Aorta (tissue), 5 donors: ENCODE measurements at regions not wholly inside any gene's neighbourhood (a gene's known extent, or its start where the extent isn't known, plus 50 kb on each side); places are given as distances from the start of the nearest gene placed in this dataset.

ENCODE experiments used
- ATAC-seq: fragments of 200-7000 bp; cut with Tn5 transposase; one replicate; pipeline ENCODE4 v1.9.1; 2022; ENCODE audit warnings: moderate library complexity; ENCODE audit not compliant: low FRiP score
- DNase-seq, 2 donors: peaks; one replicate each; pipeline ENCODE4 v3.0.0-alpha.2; 2020
- H3K27ac ChIP-seq, 2 donors: one replicate each; pipeline ENCODE4 v1.5.1; 2013; ENCODE audit warnings: low read length in 2 of 2, mild to moderate bottlenecking in 2 of 2, moderate library complexity in 2 of 2, control low read depth in 1 of 2, inconsistent platforms in 1 of 2, low read depth in 1 of 2
- H3K27me3 ChIP-seq, 2 donors: one replicate each; pipeline ENCODE4 v1.6.1; 2013; ENCODE audit warnings: control low read depth in 1 of 2, low read length in 1 of 2, mild to moderate bottlenecking in 1 of 2, moderate library complexity in 1 of 2; ENCODE audit not compliant: insufficient read depth in 2 of 2, control insufficient read depth in 1 of 2
- H3K36me3 ChIP-seq, 2 donors: one replicate each; pipeline ENCODE4 v1.6.1; 2013; ENCODE audit warnings: control low read depth in 1 of 2, low read length in 1 of 2, mild to moderate bottlenecking in 1 of 2; ENCODE audit not compliant: insufficient read depth in 2 of 2, control insufficient read depth in 1 of 2
- H3K4me1 ChIP-seq, 2 donors: one replicate each; pipeline ENCODE4 v1.6.1; 2013; ENCODE audit warnings: low read length in 2 of 2, control low read depth in 1 of 2, mild to moderate bottlenecking in 1 of 2, moderate library complexity in 1 of 2; ENCODE audit not compliant: insufficient read depth in 2 of 2, control insufficient read depth in 1 of 2
- H3K4me3 ChIP-seq, 2 donors: one replicate each; pipeline ENCODE4 v1.5.1; 2013; ENCODE audit warnings: low read length in 2 of 2, control low read depth in 1 of 2, mild to moderate bottlenecking in 1 of 2
- H3K9me3 ChIP-seq: one replicate; pipeline ENCODE4 v1.6.1; 2013; ENCODE audit warnings: mild to moderate bottlenecking, low read length; ENCODE audit not compliant: control insufficient read depth
- WGBS, 2 donors: extraction: QIAGEN DNeasy Blood & Tissue Kit; methylation state at CpG; one replicate each; pipeline ENCODE4 v1.1.7; 2013; 5-methylcytosine and 5-hydroxymethylcytosine counted together
- intact Hi-C, 2 donors: fragments of 100-400 bp; cut with DNase I; formaldehyde crosslinking; loops; one replicate each; pipeline versions ENCODE4 v1.14.2 to v1.15.0; 2022
- donor health status: healthy with polysubstance abuse.
- donor health status: Bipolar disorder and iron deficiency.
- donor health status: DM: no; HTN: no; CAD: no.
- donor health status: DM: no; HTN: no; CAD: no.
- donor health status: DM: yes; HTN: yes; CAD: no.

DNA sequence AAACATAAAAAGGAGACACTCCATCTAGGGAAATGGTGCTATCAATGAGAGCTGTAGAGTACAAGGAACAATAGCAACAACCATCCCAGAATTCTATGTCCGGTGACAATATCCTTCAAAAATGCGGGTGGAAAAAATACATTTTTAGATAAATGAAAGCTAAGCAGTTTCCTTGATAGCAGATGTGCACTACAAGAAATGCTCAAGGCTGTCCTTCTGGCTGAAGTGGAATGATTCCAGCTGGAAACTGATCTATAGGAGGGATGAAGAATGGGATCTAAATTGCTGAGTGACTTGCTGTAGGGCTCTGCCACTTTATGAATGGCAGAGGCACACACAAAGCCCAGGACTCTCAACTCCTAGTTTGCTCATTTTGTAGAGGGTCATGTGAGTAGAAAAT lies 763.1 kb downstream of the C6orf118 start:
- H3K4me3 ChIP-seq: no peak overlapping the region
- ATAC-seq: no peak

DNA sequence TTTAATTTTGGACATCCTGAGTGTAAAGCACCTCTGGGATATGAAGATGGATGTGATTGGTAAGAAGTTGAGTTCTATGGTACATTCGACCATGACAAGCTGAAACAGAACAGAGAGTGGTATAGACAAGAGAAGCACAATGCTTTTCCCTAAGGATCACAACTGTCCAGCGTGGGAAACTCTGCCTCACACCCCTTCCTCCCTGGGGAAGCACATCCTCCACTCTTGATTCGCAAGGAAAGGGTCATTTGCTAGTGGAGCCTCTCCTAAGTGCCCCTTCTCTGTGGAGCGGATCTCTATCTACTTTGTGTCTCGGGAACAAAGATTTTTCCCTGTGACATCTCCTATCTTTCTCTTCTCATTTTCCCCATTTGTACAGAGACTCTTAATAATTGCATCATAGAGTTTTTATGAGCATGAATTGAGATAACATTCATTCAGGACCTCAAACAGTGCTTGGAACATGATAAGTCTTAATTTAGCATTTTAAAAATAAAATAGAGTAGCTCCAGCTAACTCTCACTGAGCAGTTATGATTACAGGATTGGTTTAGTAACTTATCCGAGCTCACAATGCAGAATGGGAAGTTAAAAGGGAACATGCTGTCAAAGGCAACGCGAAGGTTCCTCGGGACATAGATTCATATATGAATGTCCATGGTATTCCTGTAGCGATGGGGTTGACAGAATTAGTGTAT lies 775.2 kb downstream of the C6orf118 start:
- Histone ChIP-seq H3K36me3 (no peaks in the 10 kb centered on the region), H3K4me3 (no peak overlapping the region), H3K4me1 (no peaks in the 10 kb centered on the region), H3K27ac (no peak overlapping the region), H3K9me3 (no peaks in the 10 kb centered on the region), H3K27me3 (no peaks in the 10 kb centered on the region)
- intact Hi-C loops: no loop called here
- DNase-seq (no peak), ATAC-seq (no peak)
- WGBS, 2 donors: 83 to 85% methylated on average over 10 of the region's 10 CpGs

More for the DNA sequence above, 763.1 kb downstream of the C6orf118 start:
- H3K36me3 ChIP-seq: no peaks in the 10 kb centered on the region
- no peaks in the 10 kb centered on the region for H3K9me3 ChIP-seq
- H3K27ac ChIP-seq: no peak overlapping the region
- intact Hi-C loops: no loop called here
- WGBS, 2 donors: 75 to 79% methylated on average over 2 of the region's 2 CpGs
- DNase-seq: no peak
- H3K4me1 ChIP-seq: no peaks in the 10 kb centered on the region
- no peaks in the 10 kb centered on the region for H3K27me3 ChIP-seq

- DNase-seq: no peak
- Histone ChIP-seq H3K36me3 (no peaks in the 10 kb centered on the region), H3K4me3 (no peak overlapping the region), H3K4me1 (no peaks in the 10 kb centered on the region), H3K27me3 (no peaks in the 10 kb centered on the region), H3K9me3 (no peaks in the 10 kb centered on the region), H3K27ac (no peak overlapping the region)
- whole genome bisulfite sequencing, 2 donors: 27 to 36% methylated on average over 5 of the region's 5 CpGs
- intact Hi-C loops: no loop called here
- no peak for ATAC-seq
Measured at GRCh38 chr6:164533045-164533362, 776.4 kb downstream of the C6orf118 start.

DNA sequence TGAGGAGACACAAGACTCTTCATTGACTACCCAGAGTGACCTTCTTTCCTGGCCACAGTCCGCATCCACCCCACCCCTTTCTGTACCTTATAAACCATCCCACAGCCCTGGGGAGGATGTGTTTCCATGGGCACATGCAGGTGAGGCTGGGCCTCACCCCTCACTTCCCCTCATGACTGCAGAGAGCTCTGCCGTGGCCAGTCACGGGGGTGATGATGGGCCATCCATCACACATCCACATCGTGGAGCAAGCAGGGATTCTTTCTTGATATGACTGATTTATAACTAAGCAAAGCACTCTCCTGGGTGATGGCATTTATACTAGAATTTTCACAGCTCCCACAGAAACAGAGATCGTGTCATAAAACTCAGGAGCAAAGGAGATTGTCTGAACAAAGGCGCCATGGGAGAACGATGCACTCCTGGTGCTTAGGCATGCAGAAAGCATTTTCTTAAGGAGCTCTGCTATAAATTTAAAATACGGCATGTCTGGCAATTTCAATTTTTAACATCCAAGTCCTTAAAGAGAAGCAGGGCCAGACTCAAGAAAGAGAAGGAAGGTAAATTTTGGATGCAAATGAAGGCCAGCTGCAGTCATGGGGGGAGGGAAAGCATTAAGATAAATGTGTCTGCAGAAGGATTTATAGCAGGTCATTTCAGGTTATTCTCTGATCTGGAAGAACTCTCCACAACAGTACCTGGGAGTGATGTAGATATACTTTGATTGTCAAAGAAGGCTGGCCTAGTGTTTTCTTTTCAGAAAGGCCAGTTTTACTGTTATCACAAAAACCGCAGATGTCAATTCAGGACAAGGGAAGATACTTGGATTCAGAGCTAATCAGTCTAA lies 777.0 kb downstream of the C6orf118 start:
- no peak overlapping the region for H3K27ac ChIP-seq
- H3K4me1 ChIP-seq: no peaks in the 10 kb centered on the region
- no peaks in the 10 kb centered on the region for H3K9me3 ChIP-seq
- WGBS, 2 donors: 31 to 41% methylated on average over 9 of the region's 9 CpGs
- intact Hi-C loops: no loop called here
- no peaks in the 10 kb centered on the region for H3K27me3 ChIP-seq
- ATAC-seq: no peak
- DNase-seq: no peak
- no peaks in the 10 kb centered on the region for H3K36me3 ChIP-seq
- H3K4me3 ChIP-seq: no peak overlapping the region

DNA sequence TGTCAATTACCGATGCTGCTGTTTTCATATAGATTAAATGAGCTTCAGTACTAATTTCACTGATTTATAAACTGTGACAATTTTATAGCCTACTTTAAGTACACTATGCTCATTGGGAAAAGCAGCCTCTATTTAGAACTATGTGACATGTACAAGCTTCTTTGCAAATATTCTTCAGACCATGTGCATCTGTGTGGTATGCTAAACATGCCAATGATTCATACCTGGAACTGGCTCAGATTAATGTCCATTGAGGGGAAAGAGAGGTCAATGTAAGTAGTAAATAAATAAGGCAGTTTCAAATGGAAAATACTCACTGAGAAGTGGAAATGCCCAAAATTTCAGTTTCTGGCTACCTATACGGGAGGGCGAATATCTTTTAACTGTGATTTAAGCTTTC lies 777.7 kb downstream of the C6orf118 start:
- no peak for ATAC-seq
- Histone ChIP-seq H3K4me3 (no peak overlapping the region), H3K36me3 (no peaks in the 10 kb centered on the region), H3K9me3 (peaks cover 2% of the 10 kb centered on the region), H3K27me3 (no peaks in the 10 kb centered on the region), H3K27ac (no peak overlapping the region), H3K4me1 (no peaks in the 10 kb centered on the region)
- 85 to 87% methylated on average over 3 of the region's 3 CpGs for WGBS, 2 donors
- no peak for DNase-seq
- intact Hi-C loops: no loop called here

- Histone ChIP-seq H3K4me1 (no peaks in the 10 kb centered on the region), H3K27ac (no peak overlapping the region), H3K9me3 (peaks cover 2% of the 10 kb centered on the region), H3K36me3 (no peaks in the 10 kb centered on the region), H3K4me3 (no peak overlapping the region), H3K27me3 (no peaks in the 10 kb centered on the region)
- intact Hi-C loops: no loop called here
- no peak for DNase-seq
- WGBS, 2 donors: 67 to 81% methylated on average over 3 of the region's 3 CpGs
- ATAC-seq: no peak
Measured at GRCh38 chr6:164528539-164528938, 780.9 kb downstream of the C6orf118 start.

- Histone ChIP-seq H3K4me3 (no peak overlapping the region), H3K27me3 (no peaks in the 10 kb centered on the region), H3K4me1 (no peaks in the 10 kb centered on the region), H3K36me3 (no peaks in the 10 kb centered on the region), H3K27ac (no peak overlapping the region), H3K9me3 (peaks cover 7% of the 10 kb centered on the region)
- DNase-seq (no peak), ATAC-seq (no peak)
- 66 to 71% methylated on average over 1 of the region's 1 CpG for WGBS, 2 donors
- intact Hi-C loops: no loop called here
Measured at GRCh38 chr6:164523087-164523654, 786.2 kb downstream of the C6orf118 start.

GRCh38 chr6:164520916-164521315 lies 788.5 kb downstream of the C6orf118 start:
- ATAC-seq: no peak
- Histone ChIP-seq H3K4me3 (no peak overlapping the region), H3K27ac (no peak overlapping the region), H3K36me3 (no peaks in the 10 kb centered on the region), H3K27me3 (no peaks in the 10 kb centered on the region), H3K9me3 (peaks cover 4% of the 10 kb centered on the region), H3K4me1 (no peaks in the 10 kb centered on the region)
- no peak for DNase-seq
- intact Hi-C loops: no loop called here
- WGBS, 2 donors: 85 to 86% methylated on average over 4 of the region's 4 CpGs
